ENCODE measurements at regions not wholly inside any gene's neighbourhood (a gene's known extent, or its start where the extent isn't known, plus 50 kb on each side); places are given as distances from the start of the nearest gene placed in this dataset.

DNA sequence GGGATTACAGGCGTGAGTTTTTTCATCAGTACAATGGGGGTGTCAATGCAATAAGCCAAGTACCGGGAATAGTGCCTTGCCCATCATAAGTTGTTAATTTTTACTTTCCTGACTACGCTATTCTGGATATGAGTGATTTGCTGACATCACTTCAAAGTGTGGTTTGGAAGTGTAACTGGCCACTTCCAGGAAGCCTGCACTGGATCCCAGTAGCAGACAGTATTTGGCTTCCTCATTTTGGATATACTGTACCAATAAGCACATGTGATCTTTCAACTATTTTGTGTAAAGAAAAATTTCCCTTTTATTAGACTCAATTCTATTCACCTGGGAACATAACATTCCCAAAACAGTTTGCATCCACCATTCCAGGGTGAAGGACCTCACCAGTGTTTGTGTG lies 417.7 kb upstream of the KLF4 start:
- no peak overlapping the region for H3K4me3 ChIP-seq
- intact Hi-C loops (cut with DNase I): no loop called here
- no peak overlapping the region for H3K27ac ChIP-seq
- H3K36me3 ChIP-seq: no peaks in the 10 kb centered on the region
- 94 to 100% (median 94%) methylated on average over 3 of the region's 3 CpGs for WGBS, 3 donors
- no peak for DNase-seq
- H3K4me1 ChIP-seq (ENCODE audit: insufficient read depth): no peaks in the 10 kb centered on the region
- H3K9me3 ChIP-seq: no peaks in the 10 kb centered on the region
- no peaks in the 10 kb centered on the region for H3K27me3 ChIP-seq
- TF ChIP-seq, protein P1, sequence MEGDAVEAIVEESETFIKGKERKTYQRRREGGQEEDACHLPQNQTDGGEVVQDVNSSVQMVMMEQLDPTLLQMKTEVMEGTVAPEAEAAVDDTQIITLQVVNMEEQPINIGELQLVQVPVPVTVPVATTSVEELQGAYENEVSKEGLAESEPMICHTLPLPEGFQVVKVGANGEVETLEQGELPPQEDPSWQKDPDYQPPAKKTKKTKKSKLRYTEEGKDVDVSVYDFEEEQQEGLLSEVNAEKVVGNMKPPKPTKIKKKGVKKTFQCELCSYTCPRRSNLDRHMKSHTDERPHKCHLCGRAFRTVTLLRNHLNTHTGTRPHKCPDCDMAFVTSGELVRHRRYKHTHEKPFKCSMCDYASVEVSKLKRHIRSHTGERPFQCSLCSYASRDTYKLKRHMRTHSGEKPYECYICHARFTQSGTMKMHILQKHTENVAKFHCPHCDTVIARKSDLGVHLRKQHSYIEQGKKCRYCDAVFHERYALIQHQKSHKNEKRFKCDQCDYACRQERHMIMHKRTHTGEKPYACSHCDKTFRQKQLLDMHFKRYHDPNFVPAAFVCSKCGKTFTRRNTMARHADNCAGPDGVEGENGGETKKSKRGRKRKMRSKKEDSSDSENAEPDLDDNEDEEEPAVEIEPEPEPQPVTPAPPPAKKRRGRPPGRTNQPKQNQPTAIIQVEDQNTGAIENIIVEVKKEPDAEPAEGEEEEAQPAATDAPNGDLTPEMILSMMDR (IDR thresholded peaks at IDR 0.05): no peak
- TF ChIP-seq POLR2A (IDR thresholded peaks at IDR 0.05) (no peak), EP300 (IDR thresholded peaks at IDR 0.05) (no peak)

DNA sequence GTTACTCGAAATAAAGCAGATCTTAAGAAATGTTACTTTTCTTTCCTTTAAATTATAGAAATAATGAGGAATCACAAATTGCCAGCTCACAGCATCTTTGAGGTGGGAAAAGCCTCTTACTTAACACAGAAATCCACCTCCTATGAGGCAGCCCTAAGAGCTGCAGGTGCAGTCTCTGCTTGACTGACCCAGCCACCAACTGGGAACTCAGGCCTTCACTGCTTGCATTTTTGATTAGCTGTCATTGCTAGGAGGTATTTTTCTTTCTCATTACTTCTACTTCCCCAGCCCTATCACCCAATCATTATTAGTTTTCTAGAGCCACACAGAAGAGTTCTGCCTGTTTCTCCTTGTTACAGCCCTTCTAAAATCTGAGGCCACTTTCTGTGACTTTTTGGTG lies 416.5 kb upstream of the KLF4 start:
- no peaks in the 10 kb centered on the region for H3K27me3 ChIP-seq
- DNase-seq: no peak
- H3K9me3 ChIP-seq: no peaks in the 10 kb centered on the region
- H3K4me1 ChIP-seq (ENCODE audit: insufficient read depth): no peaks in the 10 kb centered on the region
- intact Hi-C loops (cut with DNase I): no loop called here
- TF ChIP-seq EP300 (IDR thresholded peaks at IDR 0.05) (no peak), POLR2A (IDR thresholded peaks at IDR 0.05) (no peak)
- TF ChIP-seq, protein P1 (IDR thresholded peaks at IDR 0.05): no peak
- WGBS, 3 donors: 66 to 75% (median 74%) methylated on average over 1 of the region's 1 CpG
- no peaks in the 10 kb centered on the region for H3K36me3 ChIP-seq
- H3K27ac ChIP-seq: no peak overlapping the region
- H3K4me3 ChIP-seq: no peak overlapping the region

DNA sequence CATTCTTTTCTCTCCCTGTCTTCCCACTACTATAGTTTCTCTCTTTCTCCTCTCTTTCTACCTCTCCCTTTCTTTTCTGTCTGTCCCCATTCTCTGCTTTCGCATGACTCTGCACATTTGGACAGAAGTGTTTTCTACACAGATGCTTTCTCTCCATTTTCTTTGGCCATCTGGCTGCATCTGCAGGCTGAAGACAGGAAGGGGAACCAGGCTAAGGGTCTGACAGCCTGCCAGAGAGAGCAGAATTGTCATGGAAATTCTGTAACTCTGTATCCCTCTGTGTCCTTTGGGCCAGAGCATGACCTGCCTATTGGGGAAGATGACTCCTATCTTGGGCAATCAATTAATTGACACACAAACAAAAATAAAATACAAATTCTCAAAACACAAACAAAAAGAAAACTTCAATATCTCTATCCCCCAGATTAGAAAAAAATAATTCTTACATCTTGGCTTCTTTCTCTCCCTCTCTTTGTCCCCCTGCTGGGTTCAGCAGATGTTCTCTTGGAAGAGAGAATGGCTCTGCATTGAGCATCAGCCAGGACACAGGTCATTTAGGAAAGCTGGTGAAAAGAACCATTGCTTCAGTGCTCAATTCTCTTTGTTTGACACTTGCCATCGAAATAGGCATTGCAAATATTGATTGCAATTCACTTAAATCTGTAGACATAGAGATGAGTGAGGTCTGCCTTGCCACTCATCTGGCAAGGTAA lies 415.9 kb upstream of the KLF4 start:
- Histone ChIP-seq H3K36me3 (no peaks in the 10 kb centered on the region), H3K4me1 (ENCODE audit: insufficient read depth) (no peaks in the 10 kb centered on the region), H3K4me3 (no peak overlapping the region), H3K27me3 (no peaks in the 10 kb centered on the region), H3K27ac (no peak overlapping the region), H3K9me3 (no peaks in the 10 kb centered on the region)
- TF ChIP-seq, protein P1 (IDR thresholded peaks at IDR 0.05): no peak
- TF ChIP-seq POLR2A (IDR thresholded peaks at IDR 0.05) (no peak), EP300 (IDR thresholded peaks at IDR 0.05) (no peak)
- DNase-seq: no peak
- intact Hi-C loops (cut with DNase I): no loop called here
- WGBS, 3 donors: 28 to 39% (median 35%) methylated on average over 2 of the region's 2 CpGs

DNA sequence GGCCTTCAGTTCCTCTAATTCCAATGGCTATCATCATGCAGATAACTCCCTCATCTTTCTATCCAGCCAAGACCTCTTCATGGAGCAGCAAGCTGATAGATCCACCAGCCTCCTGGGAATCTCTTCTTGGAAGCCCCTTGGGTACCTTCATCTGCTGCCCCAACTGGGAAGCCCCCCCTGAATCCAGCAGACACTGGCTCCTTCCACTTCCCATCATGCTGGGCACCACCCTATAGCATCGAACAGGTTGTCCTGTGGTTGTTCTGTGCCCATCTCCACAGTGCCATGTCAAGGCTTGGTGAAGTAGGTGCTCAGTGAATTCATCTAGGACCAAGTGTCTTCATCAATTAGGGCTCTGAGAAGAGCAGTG lies 410.4 kb upstream of the KLF4 start:
- WGBS, 3 donors: 96 to 100% (median 100%) methylated on average over 1 of the region's 1 CpG
- no peaks in the 10 kb centered on the region for H3K36me3 ChIP-seq
- H3K27me3 ChIP-seq: no peaks in the 10 kb centered on the region
- H3K9me3 ChIP-seq: no peaks in the 10 kb centered on the region
- DNase-seq: no peak
- intact Hi-C loops (cut with DNase I): no loop called here
- TF ChIP-seq POLR2A (IDR thresholded peaks at IDR 0.05) (no peak), EP300 (IDR thresholded peaks at IDR 0.05) (no peak)
- TF ChIP-seq, protein P1 (IDR thresholded peaks at IDR 0.05): no peak
- H3K27ac ChIP-seq: no peak overlapping the region
- H3K4me3 ChIP-seq: no peak overlapping the region
- peaks cover 3% of the 10 kb centered on the region for H3K4me1 ChIP-seq (ENCODE audit: insufficient read depth)
